Endothelial cell of umbilical vein (primary cell): ENCODE measurements at regions not wholly inside any gene's neighbourhood (a gene's known extent, or its start where the extent isn't known, plus 50 kb on each side); places are given as distances from the start of the nearest gene placed in this dataset.
A peak's percentile ranks its signal among the peaks of the same experiment; 100 is the strongest.

ENCODE experiments used
- BruUV-seq: library from RNA; stranded (reverse); fragments of 400-500 nt; replicated peaks from 2 replicates; lab custom pipeline; 2021; lab: Mats Ljungman, UMichigan
- CTCF ChIA-PET: fragments of 300-600, 350-600 bp; sonication (Branson Sonifier 250); formaldehyde crosslinking; loops from one replicate; lab custom pipeline; 2021; ENCODE audit warnings: antibody characterized with exemption, inconsistent platforms; lab: Charles Lee
- POLR2A ChIA-PET: fragments of 300-600, 350-600 bp; sonication (Branson Sonifier 250); formaldehyde crosslinking; loops from one replicate; lab custom pipeline; 2021; ENCODE audit warnings: antibody characterized with exemption, inconsistent platforms; lab: Charles Lee
- DNase-seq: peaks from one replicate; pipeline ENCODE4 v3.0.0-alpha.2; 2011; ENCODE audit warnings: low read depth, low spot score
- FAIRE-seq: peaks from 2 replicates; lab custom pipeline; 2011; peaks lifted over from hg19 to GRCh38; lab: Jason Lieb, UNC
- H2AFZ ChIP-seq: 2 replicates; pipeline ENCODE4 v1.6.0; 2012; ENCODE audit warnings: low read depth, low read length, control low read depth, inconsistent platforms
- H3K27ac ChIP-seq: 2 replicates; pipeline ENCODE4 v1.5.1; 2011; ENCODE audit warnings: low read depth, mild to moderate bottlenecking, control low read depth, low read length, moderate library complexity; ENCODE audit not compliant: insufficient read depth
- H3K27me3 ChIP-seq, 2 experiments: 2 replicates each; pipeline versions ENCODE4 v1.6.0 to v1.6.1; 2011; ENCODE audit warnings: low read length in 2 of 2, mixed read lengths in 1 of 2; ENCODE audit not compliant: control insufficient read depth in 2 of 2, insufficient read depth in 2 of 2
- H3K36me3 ChIP-seq, 2 experiments: 2 replicates in 1 of 2; 3 replicates in 1 of 2; pipeline ENCODE4 v1.5.1; 2011; ENCODE audit warnings: low read length in 2 of 2, mild to moderate bottlenecking in 1 of 2, moderate library complexity in 1 of 2; ENCODE audit not compliant: control insufficient read depth in 2 of 2, insufficient read depth in 2 of 2; ENCODE audit errors: extremely low read depth in 1 of 2
- H3K4me1 ChIP-seq: 3 replicates; pipeline ENCODE4 v1.5.1; 2011; ENCODE audit warnings: mild to moderate bottlenecking, low read length; ENCODE audit not compliant: control insufficient read depth, insufficient read depth; ENCODE audit errors: extremely low read depth
- H3K4me2 ChIP-seq: 2 replicates; pipeline ENCODE4 v1.6.1; 2011; ENCODE audit warnings: low read length, control low read depth, mixed read lengths; ENCODE audit not compliant: insufficient read depth
- H3K4me3 ChIP-seq, 3 experiments: fragments of 200-600 bp in 1 of 3; sonication (generic), shearing (Covaris generic) in 1 of 3; replicated peaks in 1 of 3; 2 replicates each; pipeline ENCODE4 v1.5.1; 2011 to 2016; ENCODE audit warnings: control low read depth in 3 of 3, low read length in 3 of 3, mild to moderate bottlenecking in 2 of 3, inconsistent platforms in 1 of 3, low read depth in 1 of 3, moderate library complexity in 1 of 3; ENCODE audit not compliant: insufficient read depth in 1 of 3
- H3K79me2 ChIP-seq: 2 replicates; pipeline ENCODE4 v1.6.0; 2012; ENCODE audit warnings: low read length, inconsistent platforms; ENCODE audit not compliant: control insufficient read depth, insufficient read depth
- H3K9ac ChIP-seq: replicated peaks from 2 replicates; pipeline ENCODE3; 2011; ENCODE audit warnings: low read length, control low read depth; ENCODE audit not compliant: insufficient read depth; ENCODE audit errors: extremely low read depth
- H3K9me1 ChIP-seq: replicated peaks from 3 replicates; pipeline ENCODE4 v1.6.0; 2011; ENCODE audit warnings: mild to moderate bottlenecking, low read length; ENCODE audit not compliant: control insufficient read depth, insufficient read depth; ENCODE audit errors: extremely low read depth
- H3K9me3 ChIP-seq: replicated peaks from 2 replicates; pipeline ENCODE4 v1.5.1; 2012; ENCODE audit warnings: low read length, inconsistent platforms; ENCODE audit not compliant: control insufficient read depth, insufficient read depth
- H4K20me1 ChIP-seq: replicated peaks from 2 replicates; pipeline ENCODE3; 2011; ENCODE audit warnings: mild to moderate bottlenecking, low read length; ENCODE audit not compliant: control insufficient read depth, insufficient read depth; ENCODE audit errors: extremely low read depth
- CTCF ChIP-seq, 2 donors: IDR thresholded peaks; 1 replicate in 1 of 2; 2 replicates in 1 of 2; pipeline ENCODE4 v1.5.1; 2011; ENCODE audit warnings: low read length in 2 of 2, mild to moderate bottlenecking in 2 of 2, moderate library complexity in 2 of 2, control low read depth in 1 of 2, inconsistent platforms in 1 of 2, low read depth in 1 of 2; ENCODE audit not compliant: insufficient read depth in 1 of 2; ENCODE audit errors: extremely low read depth in 1 of 2
- EZH2 ChIP-seq: IDR thresholded peaks from 2 replicates; pipeline ENCODE4 v1.6.1; 2012; ENCODE audit warnings: borderline replicate concordance, low read depth, mild to moderate bottlenecking, moderate library complexity, low read length, inconsistent platforms; ENCODE audit not compliant: severe bottlenecking
- FOS ChIP-seq: IDR thresholded peaks from 2 replicates; pipeline ENCODE4 v1.6.1; 2011; ENCODE audit warnings: mild to moderate bottlenecking, low read length, moderate library complexity, borderline replicate concordance; ENCODE audit not compliant: insufficient read depth
- GATA2 ChIP-seq: IDR thresholded peaks from 2 replicates; pipeline ENCODE4 v1.7.0; 2011; ENCODE audit warnings: low read depth, mild to moderate bottlenecking, moderate library complexity, mixed read lengths, low read length; ENCODE audit not compliant: insufficient read length, insufficient read depth
- JUN ChIP-seq: IDR thresholded peaks from 2 replicates; pipeline ENCODE4 v1.6.1; 2011; ENCODE audit warnings: borderline replicate concordance, low read depth; ENCODE audit not compliant: insufficient read length, insufficient read depth
- MAX ChIP-seq: IDR thresholded peaks from 2 replicates; pipeline ENCODE4 v1.6.1; 2011; ENCODE audit not compliant: insufficient read depth, insufficient read length
- MYC ChIP-seq: IDR thresholded peaks from one replicate; pipeline ENCODE4 v1.6.1; 2011; ENCODE audit warnings: mild to moderate bottlenecking, low read depth, low read length
- POLR2A ChIP-seq: IDR thresholded peaks from 2 replicates; pipeline ENCODE4 v1.6.1; 2012; ENCODE audit warnings: low read depth, mild to moderate bottlenecking, control low read depth, low read length
- POLR2AphosphoS5 ChIP-seq: IDR thresholded peaks from 2 replicates; pipeline ENCODE4 v1.6.1; 2012; ENCODE audit warnings: low read depth, mild to moderate bottlenecking, control low read depth, low read length, moderate library complexity; ENCODE audit not compliant: insufficient read depth
- dilution Hi-C: fragments of 300-500 bp; cut with MboI; formaldehyde crosslinking; loops from one replicate; pipeline ENCODE4 v1.15.0; 2019; ENCODE audit warnings: low sequenced_read_pairs; ENCODE audit not compliant: extremely low pct_ligation_motif_present
- intact Hi-C: fragments of 100-400 bp; cut with micrococcal nuclease; formaldehyde crosslinking; loops from one replicate; pipeline ENCODE4 v1.10.0; 2022

- POLR2A ChIA-PET, result no interaction called here
- intact Hi-C loops, result no loop called here
- no peaks in the 10 kb centered on the region for H3K9me1 ChIP-seq
Observed at GRCh38 chrX:9379697-9380551, 84.9 kb upstream of the TBL1X start.

More at GRCh38 chrX:9379697-9380551, 84.9 kb upstream of the TBL1X start:
- BruUV-seq, result no TSS peak
- H3K79me2 ChIP-seq, result no peaks in the 10 kb centered on the region
- no peak overlapping the region for H3K4me3 ChIP-seq
- H4K20me1 ChIP-seq, result no peaks in the 10 kb centered on the region
- H2AFZ ChIP-seq, result no peak overlapping the region
- no peaks in the 10 kb centered on the region for H3K9me3 ChIP-seq
- no peak overlapping the region for H3K4me2 ChIP-seq
- H3K4me1 ChIP-seq, result peaks cover 3% of the 10 kb centered on the region
- CTCF ChIA-PET, result interaction anchor here (0.8 kb wide), 1 partner anchor 67 kb away, joined by 3 read pairs; no protein-coding TSS in a partner anchor
- FAIRE-seq (peak; percentile 28), DNase-seq (no peak)
- H3K27ac ChIP-seq, result no peak overlapping the region
- no peaks in the 10 kb centered on the region for H3K36me3 ChIP-seq
- TF ChIP-seq FOS (no peak), JUN (no peak), EZH2 (no peak), MYC (no peak), CTCF (IDR thresholded peaks at IDR 0.05; ENCODE audit: extremely low read depth in 1 of 2, insufficient read depth in 1 of 2, low read depth in 1 of 2, low read length in 2 of 2) (no peak), MAX (no peak), POLR2AphosphoS5 (no peak), GATA2 (no peak), POLR2A (no peak)
- H3K27me3 ChIP-seq, result no peaks in the 10 kb centered on the region
- dilution Hi-C loops, result no loop called here
- no peak overlapping the region for H3K9ac ChIP-seq
